PC-3 (cell line): ENCODE measurements at regions not wholly inside any gene's neighbourhood (a gene's known extent, or its start where the extent isn't known, plus 50 kb on each side); places are given as distances from the start of the nearest gene placed in this dataset.

Experiments used
- EZH2 ChIP-seq: fragments of 300-600 bp; sonication (generic); IDR thresholded peaks from one replicate; pipeline ENCODE4 v1.6.1; 2017; ENCODE audit warnings: antibody characterized with exemption, mild to moderate bottlenecking, low read length; ENCODE audit not compliant: unreplicated experiment
- TF ChIP-seq, protein P1 (sequence below): fragments of 300-600 bp; sonication (generic); conservative IDR thresholded peaks from 2 replicates; pipeline ENCODE4 v1.5.1; 2017; ENCODE audit warnings: antibody characterized with exemption, low read depth, mild to moderate bottlenecking, low read length

DNA sequence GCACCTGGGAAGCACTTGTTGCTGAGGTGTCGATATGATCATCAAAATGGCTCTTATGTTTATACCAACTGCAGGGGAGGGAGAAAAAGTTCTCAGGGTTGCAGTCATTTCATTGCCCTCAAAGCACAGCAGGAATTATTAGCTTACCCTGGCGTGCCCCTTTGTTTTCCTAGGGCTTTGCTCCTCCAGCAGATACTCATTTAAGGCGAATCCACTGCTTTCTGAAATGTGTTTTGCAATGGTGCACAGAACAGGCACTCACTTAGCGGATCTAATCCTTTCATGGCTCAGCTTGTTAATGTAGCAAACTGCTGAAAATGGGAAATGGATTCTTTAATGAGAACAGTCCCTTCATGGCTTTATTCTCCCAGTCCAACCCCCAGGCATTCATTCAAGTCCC lies 76.7 kb downstream of the NKX2-1 start:
- TF ChIP-seq, protein P1, sequence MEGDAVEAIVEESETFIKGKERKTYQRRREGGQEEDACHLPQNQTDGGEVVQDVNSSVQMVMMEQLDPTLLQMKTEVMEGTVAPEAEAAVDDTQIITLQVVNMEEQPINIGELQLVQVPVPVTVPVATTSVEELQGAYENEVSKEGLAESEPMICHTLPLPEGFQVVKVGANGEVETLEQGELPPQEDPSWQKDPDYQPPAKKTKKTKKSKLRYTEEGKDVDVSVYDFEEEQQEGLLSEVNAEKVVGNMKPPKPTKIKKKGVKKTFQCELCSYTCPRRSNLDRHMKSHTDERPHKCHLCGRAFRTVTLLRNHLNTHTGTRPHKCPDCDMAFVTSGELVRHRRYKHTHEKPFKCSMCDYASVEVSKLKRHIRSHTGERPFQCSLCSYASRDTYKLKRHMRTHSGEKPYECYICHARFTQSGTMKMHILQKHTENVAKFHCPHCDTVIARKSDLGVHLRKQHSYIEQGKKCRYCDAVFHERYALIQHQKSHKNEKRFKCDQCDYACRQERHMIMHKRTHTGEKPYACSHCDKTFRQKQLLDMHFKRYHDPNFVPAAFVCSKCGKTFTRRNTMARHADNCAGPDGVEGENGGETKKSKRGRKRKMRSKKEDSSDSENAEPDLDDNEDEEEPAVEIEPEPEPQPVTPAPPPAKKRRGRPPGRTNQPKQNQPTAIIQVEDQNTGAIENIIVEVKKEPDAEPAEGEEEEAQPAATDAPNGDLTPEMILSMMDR = no peak
- TF ChIP-seq EZH2 = no peak
